PC-9 (cell line): ENCODE measurements at regions not wholly inside any gene's neighbourhood (a gene's known extent, or its start where the extent isn't known, plus 50 kb on each side); places are given as distances from the start of the nearest gene placed in this dataset.

ENCODE experiments used
- BruUV-seq: library from RNA; stranded (reverse); fragments of 400-500 nt; replicated peaks from 2 replicates; lab custom pipeline; 2021; lab: Mats Ljungman, UMichigan
- CTCF ChIA-PET: fragments of 300-600 bp; sonication (Branson Sonifier 250); formaldehyde crosslinking; loops from one replicate; lab custom pipeline; 2022; ENCODE audit warnings: antibody characterized with exemption; lab: Charles Lee
- POLR2A ChIA-PET: fragments of 300-600 bp; sonication (Branson Sonifier 250); formaldehyde crosslinking; loops from one replicate; lab custom pipeline; 2022; ENCODE audit warnings: antibody characterized with exemption; ENCODE audit not compliant: unreplicated experiment; lab: Charles Lee
- DNase-seq, 2 experiments: peaks; one replicate each; pipeline versions ENCODE4 v3.0.0 to v3.0.0-alpha.2; 2015 to 2022; ENCODE audit warnings: mixed read lengths in 1 of 2
- H2AFZ ChIP-seq: fragments of 200-600 bp; sonication (generic); 2 replicates; pipeline ENCODE4 v1.8.1; 2017; ENCODE audit warnings: antibody characterized with exemption
- H3F3A ChIP-seq: fragments of 200-600 bp; sonication (generic); 2 replicates; pipeline ENCODE4 v1.8.1; 2017; ENCODE audit warnings: antibody characterized with exemption, mild to moderate bottlenecking, low read depth; ENCODE audit not compliant: insufficient read depth
- H3K27ac ChIP-seq: fragments of 200-600 bp; sonication (generic); 2 replicates; pipeline ENCODE4 v1.6.1; 2016; ENCODE audit warnings: mixed run types
- H3K27me3 ChIP-seq: fragments of 200-600 bp; sonication (generic); 2 replicates; pipeline ENCODE4 v1.6.1; 2016; ENCODE audit warnings: low read depth, mixed run types; ENCODE audit not compliant: insufficient read depth
- H3K36me3 ChIP-seq: fragments of 200-600 bp; sonication (generic); 2 replicates; pipeline ENCODE4 v1.6.1; 2016; ENCODE audit warnings: low read depth, mixed run types
- H3K4me1 ChIP-seq: fragments of 200-600 bp; sonication (generic); replicated peaks from 2 replicates; pipeline ENCODE4 v1.6.1; 2016; ENCODE audit warnings: mixed run types; ENCODE audit not compliant: insufficient read depth
- H3K4me2 ChIP-seq: fragments of 200-600 bp; sonication (generic); 2 replicates; pipeline ENCODE4 v1.6.1; 2017; ENCODE audit warnings: mixed run types
- H3K4me3 ChIP-seq: fragments of 200-600 bp; sonication (generic); 2 replicates; pipeline ENCODE4 v1.6.1; 2016; ENCODE audit warnings: mixed run types
- H3K79me2 ChIP-seq: fragments of 200-600 bp; sonication (generic); 2 replicates; pipeline ENCODE4 v1.6.1; 2017; ENCODE audit warnings: low read depth, mixed run types
- H3K9me2 ChIP-seq: fragments of 200-600 bp; sonication (generic); 2 replicates; pipeline ENCODE4 v1.8.1; 2017; ENCODE audit warnings: mild to moderate bottlenecking; ENCODE audit not compliant: insufficient read depth
- H3K9me3 ChIP-seq: fragments of 200-600 bp; sonication (generic); 2 replicates; pipeline ENCODE4 v1.8.1; 2016; ENCODE audit warnings: low read depth; ENCODE audit not compliant: insufficient read depth
- H4K20me1 ChIP-seq: fragments of 200-600 bp; sonication (generic); 2 replicates; pipeline ENCODE4 v1.8.1; 2017; ENCODE audit not compliant: insufficient read depth
- CTCF ChIP-seq: fragments of 200-600 bp; sonication (generic); conservative IDR thresholded peaks from 2 replicates; pipeline ENCODE4 v1.6.1; 2017; ENCODE audit warnings: mixed run types, antibody characterized with exemption, mild to moderate bottlenecking, moderate library complexity
- EZH2 ChIP-seq: fragments of 200-600 bp; sonication (generic); IDR thresholded peaks from 2 replicates; pipeline ENCODE4 v1.8.0; 2017; ENCODE audit warnings: antibody characterized with exemption, low read depth
- intact Hi-C: fragments of 100-400 bp; cut with micrococcal nuclease; formaldehyde crosslinking; loops from one replicate; pipeline ENCODE4 v1.10.0; 2022; ENCODE audit not compliant: unreplicated experiment

- CTCF ChIA-PET = no interaction called here
- BruUV-seq = no TSS peak
- no peaks in the 10 kb centered on the region for H3K27me3 ChIP-seq
Measured at GRCh38 chr3:26449996-26450395, 172.6 kb upstream of the LRRC3B start.

GRCh38 chr3:26452363-26452762 is 170.2 kb upstream of the LRRC3B start:
- no peaks in the 10 kb centered on the region for H3F3A ChIP-seq
- ChIA-PET CTCF (no interaction called here), POLR2A (no interaction called here)
- no peak overlapping the region for H3K4me2 ChIP-seq
- H4K20me1 ChIP-seq = no peaks in the 10 kb centered on the region
- H3K4me1 ChIP-seq = no peaks in the 10 kb centered on the region
- intact Hi-C loops = no loop called here
- H3K9me3 ChIP-seq = no peaks in the 10 kb centered on the region
- no TSS peak for BruUV-seq
- no peaks in the 10 kb centered on the region for H3K27me3 ChIP-seq
- TF ChIP-seq EZH2 = no peak
- TF ChIP-seq CTCF = no peak
- H2AFZ ChIP-seq = no peak overlapping the region
- no peaks in the 10 kb centered on the region for H3K9me2 ChIP-seq
- H3K4me3 ChIP-seq = no peak overlapping the region
- no peak for DNase-seq
- no peak overlapping the region for H3K27ac ChIP-seq
- H3K79me2 ChIP-seq = no peaks in the 10 kb centered on the region
- no peaks in the 10 kb centered on the region for H3K36me3 ChIP-seq

More at GRCh38 chr3:26449996-26450395, 172.6 kb upstream of the LRRC3B start:
- Histone ChIP-seq H3F3A (no peaks in the 10 kb centered on the region), H4K20me1 (no peaks in the 10 kb centered on the region), H3K79me2 (no peaks in the 10 kb centered on the region), H3K9me3 (no peaks in the 10 kb centered on the region), H3K4me3 (no peak overlapping the region), H3K4me2 (no peak overlapping the region), H3K4me1 (no peaks in the 10 kb centered on the region), H3K36me3 (no peaks in the 10 kb centered on the region), H3K27ac (no peak overlapping the region), H2AFZ (no peak overlapping the region), H3K9me2 (no peaks in the 10 kb centered on the region)
- intact Hi-C loops = no loop called here
- TF ChIP-seq EZH2 (no peak), CTCF (no peak)
- DNase-seq = no peak
- POLR2A ChIA-PET = no interaction called here

- Histone ChIP-seq H3K79me2 (no peaks in the 10 kb centered on the region), H3K9me3 (no peaks in the 10 kb centered on the region), H3F3A (no peaks in the 10 kb centered on the region), H3K36me3 (no peaks in the 10 kb centered on the region), H3K4me2 (no peak overlapping the region), H3K27ac (no peak overlapping the region), H4K20me1 (no peaks in the 10 kb centered on the region; the same call in 1 of the 2 replicates), H3K27me3 (no peaks in the 10 kb centered on the region), H3K9me2 (no peaks in the 10 kb centered on the region), H2AFZ (no peak overlapping the region), H3K4me1 (no peaks in the 10 kb centered on the region), H3K4me3 (no peak overlapping the region)
- intact Hi-C loops = no loop called here
- no TSS peak for BruUV-seq
- ChIA-PET CTCF (no interaction called here), POLR2A (no interaction called here)
- DNase-seq = no peak
- TF ChIP-seq EZH2 (no peak), CTCF (no peak)
Measured at GRCh38 chr3:26460985-26461384, 161.6 kb upstream of the LRRC3B start.
